ENCODE measurements at regions not wholly inside any gene's neighbourhood (a gene's known extent, or its start where the extent isn't known, plus 50 kb on each side); places are given as distances from the start of the nearest gene placed in this dataset.

GRCh38 chr1:238111081-238111480 lies 220.4 kb upstream of the ZP4 start:
- H3K36me3 ChIP-seq = no peaks in the 10 kb centered on the region
- no peaks in the 10 kb centered on the region for H3K4me1 ChIP-seq
- TF ChIP-seq POLR2A (IDR thresholded peaks at IDR 0.05) = no peak
- TF ChIP-seq, protein P1, sequence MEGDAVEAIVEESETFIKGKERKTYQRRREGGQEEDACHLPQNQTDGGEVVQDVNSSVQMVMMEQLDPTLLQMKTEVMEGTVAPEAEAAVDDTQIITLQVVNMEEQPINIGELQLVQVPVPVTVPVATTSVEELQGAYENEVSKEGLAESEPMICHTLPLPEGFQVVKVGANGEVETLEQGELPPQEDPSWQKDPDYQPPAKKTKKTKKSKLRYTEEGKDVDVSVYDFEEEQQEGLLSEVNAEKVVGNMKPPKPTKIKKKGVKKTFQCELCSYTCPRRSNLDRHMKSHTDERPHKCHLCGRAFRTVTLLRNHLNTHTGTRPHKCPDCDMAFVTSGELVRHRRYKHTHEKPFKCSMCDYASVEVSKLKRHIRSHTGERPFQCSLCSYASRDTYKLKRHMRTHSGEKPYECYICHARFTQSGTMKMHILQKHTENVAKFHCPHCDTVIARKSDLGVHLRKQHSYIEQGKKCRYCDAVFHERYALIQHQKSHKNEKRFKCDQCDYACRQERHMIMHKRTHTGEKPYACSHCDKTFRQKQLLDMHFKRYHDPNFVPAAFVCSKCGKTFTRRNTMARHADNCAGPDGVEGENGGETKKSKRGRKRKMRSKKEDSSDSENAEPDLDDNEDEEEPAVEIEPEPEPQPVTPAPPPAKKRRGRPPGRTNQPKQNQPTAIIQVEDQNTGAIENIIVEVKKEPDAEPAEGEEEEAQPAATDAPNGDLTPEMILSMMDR (IDR thresholded peaks at IDR 0.05) = no peak
- H3K27me3 ChIP-seq = no peaks in the 10 kb centered on the region
- no peak for DNase-seq (ENCODE audit: extremely low spot score in 2 of 2)
- intact Hi-C loops (cut with DNase I) = no loop called here
- H3K9me3 ChIP-seq = no peaks in the 10 kb centered on the region
- no peak overlapping the region for H3K4me3 ChIP-seq
- H3K27ac ChIP-seq = no peak overlapping the region

DNA sequence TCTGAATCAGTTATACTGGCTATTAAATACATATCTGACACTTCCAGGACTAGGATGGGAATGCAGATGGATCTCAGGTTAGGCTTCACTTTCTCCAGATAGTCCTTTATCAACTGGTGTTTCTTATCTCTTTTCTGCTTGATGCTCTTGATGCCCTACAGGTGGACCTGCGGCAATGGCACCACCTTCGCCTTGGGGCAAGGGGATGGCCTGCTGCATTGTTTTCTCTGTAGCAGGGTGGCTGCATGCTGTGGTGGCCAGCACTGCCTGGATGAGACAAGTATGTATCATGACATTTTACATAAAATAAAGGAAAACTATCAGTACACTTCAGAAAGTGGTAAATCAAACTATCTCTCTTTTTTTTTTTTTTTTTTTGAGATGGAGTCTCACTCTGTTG lies 217.7 kb upstream of the ZP4 start:
- Histone ChIP-seq H3K9me3 (no peaks in the 10 kb centered on the region), H3K36me3 (no peaks in the 10 kb centered on the region), H3K27ac (no peak overlapping the region), H3K4me1 (no peaks in the 10 kb centered on the region), H3K27me3 (no peaks in the 10 kb centered on the region), H3K4me3 (no peak overlapping the region)
- intact Hi-C loops (cut with DNase I) = no loop called here
- no peak for DNase-seq (ENCODE audit: extremely low spot score in 2 of 2)
- no peak for TF ChIP-seq POLR2A (IDR thresholded peaks at IDR 0.05)
- TF ChIP-seq, protein P1 (IDR thresholded peaks at IDR 0.05) = no peak

GRCh38 chr1:238107322-238107721 lies 216.6 kb upstream of the ZP4 start:
- intact Hi-C loops (cut with DNase I) = no loop called here
- no peaks in the 10 kb centered on the region for H3K27me3 ChIP-seq
- TF ChIP-seq POLR2A (IDR thresholded peaks at IDR 0.05) = no peak
- TF ChIP-seq POLR2AphosphoS5 (IDR thresholded peaks at IDR 0.05; ENCODE audit: insufficient read depth in 1 of 2, low read depth in 1 of 2) = no peak
- TF ChIP-seq, protein P1 (IDR thresholded peaks at IDR 0.05) = no peak
- no peaks in the 10 kb centered on the region for H3K36me3 ChIP-seq
- DNase-seq (ENCODE audit: extremely low spot score in 2 of 2) = no peak
- no peaks in the 10 kb centered on the region for H3K4me1 ChIP-seq
- no peak overlapping the region for H3K27ac ChIP-seq
- H3K9me3 ChIP-seq = no peaks in the 10 kb centered on the region
- no peak overlapping the region for H3K4me3 ChIP-seq

DNA sequence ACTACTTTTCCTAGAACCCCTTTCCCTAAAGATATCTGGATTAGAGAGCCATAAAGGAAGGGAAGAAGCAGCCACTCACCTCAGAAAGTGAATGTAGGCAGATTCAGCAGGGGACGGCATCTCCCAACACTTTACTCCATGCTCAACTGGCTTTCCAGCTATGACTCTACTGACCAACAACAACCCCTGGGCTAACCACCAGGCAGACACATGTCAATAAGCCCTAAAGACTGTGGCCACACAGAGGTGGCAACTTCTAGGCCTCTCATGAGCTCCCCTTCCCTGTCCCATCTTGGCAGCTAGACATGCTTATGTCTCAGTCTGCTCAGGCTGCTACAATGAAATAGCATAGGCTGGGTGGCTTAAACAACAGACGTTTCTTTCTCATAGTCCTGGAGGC lies 214.0 kb upstream of the ZP4 start:
- intact Hi-C loops (cut with DNase I) = no loop called here
- no peaks in the 10 kb centered on the region for H3K9me3 ChIP-seq
- DNase-seq (ENCODE audit: extremely low spot score in 2 of 2) = no peak

DNA sequence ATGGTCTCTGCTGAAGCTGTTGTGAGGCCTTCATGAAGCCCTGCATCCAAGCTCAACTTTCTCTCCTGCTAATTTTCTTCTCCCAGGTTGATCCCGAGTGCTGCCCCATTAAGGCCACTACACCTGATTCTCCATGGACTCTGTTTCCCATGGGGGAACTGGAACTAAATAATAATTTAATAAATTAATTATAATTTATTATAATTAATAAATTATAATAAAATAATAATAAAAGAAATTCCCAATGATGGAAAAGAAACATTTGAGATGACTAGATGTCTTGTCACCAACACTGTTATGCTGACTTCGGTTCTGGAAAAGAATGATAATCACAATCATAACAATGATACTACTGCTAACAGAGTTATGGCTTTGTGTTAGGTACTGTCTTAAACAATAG lies 211.2 kb upstream of the ZP4 start:
- no peak for TF ChIP-seq POLR2AphosphoS5 (IDR thresholded peaks at IDR 0.05; ENCODE audit: insufficient read depth in 1 of 2, low read depth in 1 of 2)
- TF ChIP-seq, protein P1 (IDR thresholded peaks at IDR 0.05) = no peak
- no peak for TF ChIP-seq POLR2A (IDR thresholded peaks at IDR 0.05)
- DNase-seq (ENCODE audit: extremely low spot score in 2 of 2) = no peak
- Histone ChIP-seq H3K9me3 (no peaks in the 10 kb centered on the region), H3K4me1 (no peaks in the 10 kb centered on the region), H3K27ac (no peak overlapping the region), H3K36me3 (no peaks in the 10 kb centered on the region), H3K27me3 (no peaks in the 10 kb centered on the region), H3K4me3 (no peak overlapping the region)
- intact Hi-C loops (cut with DNase I) = no loop called here

More for the DNA sequence above, 214.0 kb upstream of the ZP4 start:
- Histone ChIP-seq H3K36me3 (no peaks in the 10 kb centered on the region), H3K27me3 (no peaks in the 10 kb centered on the region), H3K4me1 (no peaks in the 10 kb centered on the region), H3K27ac (no peak overlapping the region), H3K4me3 (no peak overlapping the region)
- TF ChIP-seq POLR2AphosphoS5 (IDR thresholded peaks at IDR 0.05; ENCODE audit: insufficient read depth in 1 of 2, low read depth in 1 of 2) (no peak), POLR2A (IDR thresholded peaks at IDR 0.05) (no peak)
- TF ChIP-seq, protein P1 (IDR thresholded peaks at IDR 0.05) = no peak

Measured in vagina (tissue), 2 donors.